GM23338 (cell line): ENCODE measurements at regions not wholly inside any gene's neighbourhood (a gene's known extent, or its start where the extent isn't known, plus 50 kb on each side); places are given as distances from the start of the nearest gene placed in this dataset.
"Not testable (repeated sequence)": the region's sequence is repeated elsewhere in the genome, so short reads cannot be mapped to it uniquely, and the experiment has no call there.

Experiments
- ATAC-seq: fragments of 200-7000 bp; cut with Tn5 transposase; 3 replicates; pipeline ENCODE4 v1.9.1; 2020
- DNase-seq: peaks from one replicate; pipeline ENCODE4 v3.0.0-alpha.2; 2015; ENCODE audit warnings: low spot score
- H2AFZ ChIP-seq: fragments of 200-600 bp; sonication (generic); 2 replicates; pipeline ENCODE4 v1.8.0; 2016; ENCODE audit warnings: antibody characterized with exemption, mild to moderate bottlenecking, moderate library complexity
- H3F3A ChIP-seq: fragments of 200-600 bp; sonication (generic); replicated peaks from 2 replicates; pipeline ENCODE4 v1.8.0; 2017; ENCODE audit warnings: antibody characterized with exemption, mixed run types, low read depth
- H3K27ac ChIP-seq: fragments of 200-600 bp; sonication (generic); 2 replicates; pipeline ENCODE4 v1.6.1; 2016; ENCODE audit warnings: low read depth
- H3K27me3 ChIP-seq: fragments of 200-600 bp; sonication (generic); 2 replicates; pipeline ENCODE4 v1.8.0; 2016; ENCODE audit warnings: mild to moderate bottlenecking, mixed run types, moderate library complexity; ENCODE audit not compliant: insufficient read depth
- H3K36me3 ChIP-seq: fragments of 200-600 bp; sonication (generic); 2 replicates; pipeline ENCODE4 v1.8.0; 2016; ENCODE audit warnings: mild to moderate bottlenecking; ENCODE audit not compliant: insufficient read depth
- H3K4me1 ChIP-seq: fragments of 200-600 bp; sonication (generic); 2 replicates; pipeline ENCODE4 v1.8.0; 2016; ENCODE audit warnings: mild to moderate bottlenecking, moderate library complexity; ENCODE audit not compliant: insufficient read depth
- H3K4me2 ChIP-seq: fragments of 200-600 bp; sonication (generic); 2 replicates; pipeline ENCODE4 v1.7.1; 2017; ENCODE audit warnings: mixed run types
- H3K4me3 ChIP-seq: fragments of 200-600 bp; sonication (generic); 2 replicates; pipeline ENCODE4 v1.6.1; 2016; ENCODE audit warnings: mixed run types
- H3K79me2 ChIP-seq: fragments of 200-600 bp; sonication (generic); replicated peaks from 2 replicates; pipeline ENCODE4 v1.8.0; 2017; ENCODE audit warnings: mild to moderate bottlenecking; ENCODE audit not compliant: insufficient read depth
- H3K9me2 ChIP-seq: fragments of 200-600 bp; sonication (generic); 2 replicates; pipeline ENCODE4 v1.8.0; 2017; ENCODE audit not compliant: insufficient read depth
- H4K20me1 ChIP-seq: fragments of 200-600 bp; sonication (generic); replicated peaks from 2 replicates; pipeline ENCODE4 v1.8.0; 2017; ENCODE audit warnings: mild to moderate bottlenecking; ENCODE audit not compliant: insufficient read depth
- H3K27ac Mint-ChIP-seq: 2 replicates; pipeline ENCODE4 v1.8.0; 2020; ENCODE audit warnings: inconsistent platforms, mild to moderate bottlenecking, moderate library complexity, mixed read lengths
- H3K27me3 Mint-ChIP-seq: 3 replicates; pipeline ENCODE4 v1.8.0; 2022; ENCODE audit warnings: low read depth, mild to moderate bottlenecking, moderate library complexity, mixed read lengths, inconsistent platforms; ENCODE audit not compliant: insufficient read depth, poor library complexity
- H3K36me3 Mint-ChIP-seq: 3 replicates; pipeline ENCODE4 v1.8.0; 2021; ENCODE audit warnings: low read depth, mild to moderate bottlenecking, inconsistent platforms, moderate library complexity, mixed read lengths
- H3K4me1 Mint-ChIP-seq: 3 replicates; pipeline ENCODE4 v1.8.0; 2020; ENCODE audit warnings: mild to moderate bottlenecking, inconsistent platforms, mixed read lengths
- H3K4me3 Mint-ChIP-seq: 3 replicates; pipeline ENCODE4 v1.8.0; 2021; ENCODE audit warnings: moderate library complexity, mild to moderate bottlenecking, inconsistent platforms, mixed read lengths
- H3K9me3 Mint-ChIP-seq: 3 replicates; pipeline ENCODE4 v1.8.0; 2020; ENCODE audit warnings: moderate library complexity, mild to moderate bottlenecking, inconsistent platforms, mixed read lengths
- ETS1 ChIP-seq: IDR thresholded peaks from 2 replicates; pipeline ENCODE4 v1.6.1; 2016; ENCODE audit warnings: antibody characterized with exemption
- EZH2phosphoT487 ChIP-seq: fragments of 200-600 bp; sonication (generic); IDR thresholded peaks from one replicate; pipeline ENCODE4 v1.8.1; 2018; ENCODE audit warnings: antibody characterized with exemption; ENCODE audit not compliant: unreplicated experiment
- REST ChIP-seq: IDR thresholded peaks from one replicate; pipeline ENCODE4 v1.6.1; 2018; ENCODE audit warnings: antibody characterized with exemption; ENCODE audit not compliant: unreplicated experiment
- STAT1 ChIP-seq: IDR thresholded peaks from one replicate; pipeline ENCODE4 v1.6.1; 2016; ENCODE audit warnings: antibody characterized with exemption; ENCODE audit not compliant: unreplicated experiment
- ZNF462 ChIP-seq: fragments of 250-450 bp; sonication (Bioruptor Pico); IDR thresholded peaks from 2 replicates; pipeline ENCODE4 v1.5.0; 2020; ENCODE audit warnings: mild to moderate bottlenecking, moderate library complexity

GRCh38 chr5:85466423-85466822 lies 1081.7 kb upstream of the EDIL3 start (continued):
- TF ChIP-seq ZNF462 (CRISPR knock-in tag) (no peak), ETS1 (no peak), STAT1 (no peak), EZH2phosphoT487 (no peak)

DNA sequence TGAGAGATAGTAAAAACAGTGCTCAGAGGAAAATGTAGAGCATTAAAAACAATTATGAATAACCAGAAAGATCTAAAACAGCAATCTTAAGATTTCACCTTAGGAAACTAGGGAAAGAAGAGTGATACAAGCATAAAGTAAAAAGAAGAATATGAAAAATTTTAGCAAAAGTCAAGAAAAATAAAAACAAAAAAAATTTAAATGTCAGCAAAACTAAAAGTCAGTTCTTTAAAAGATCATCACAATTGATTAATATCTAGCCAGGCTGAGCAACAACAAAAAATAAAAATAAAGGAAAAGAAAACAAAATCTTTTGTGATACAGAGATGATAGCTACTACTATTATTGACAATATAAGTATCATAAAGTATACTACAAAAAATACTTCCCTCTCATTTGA lies 1088.1 kb upstream of the EDIL3 start:
- H3K27me3 Mint-ChIP-seq: peaks cover 4% of the 10 kb centered on the region
- H3K36me3 Mint-ChIP-seq: peaks cover 15% of the 10 kb centered on the region
- TF ChIP-seq REST: no peak

GRCh38 chr5:85475151-85475550 lies 1090.5 kb upstream of the EDIL3 start:
- H3K36me3 ChIP-seq, H2AFZ ChIP-seq, H3K9me3 Mint-ChIP-seq, H3K27me3 ChIP-seq, ATAC-seq, H3K4me1 Mint-ChIP-seq, H3K4me3 ChIP-seq, H3K4me3 Mint-ChIP-seq, H3K27me3 Mint-ChIP-seq, H3K36me3 Mint-ChIP-seq, H3K27ac Mint-ChIP-seq, H3K27ac ChIP-seq, H3K9me2 ChIP-seq, H4K20me1 ChIP-seq, H3K4me2 ChIP-seq, H3F3A ChIP-seq, H3K79me2 ChIP-seq, H3K4me1 ChIP-seq, DNase-seq: not testable (repeated sequence)

More for the DNA sequence above, 1088.1 kb upstream of the EDIL3 start:
- Histone ChIP-seq H3K36me3 (no peaks in the 10 kb centered on the region), H3K4me1 (no peaks in the 10 kb centered on the region), H3K4me3 (no peak overlapping the region), H4K20me1 (no peaks in the 10 kb centered on the region), H3K79me2 (no peaks in the 10 kb centered on the region), H2AFZ (no peak overlapping the region), H3K9me2 (0 out of 2 replicates have a peak, but pooled peaks cover 2% of the 10 kb centered on the region), H3K4me2 (no peak overlapping the region), H3F3A (no peaks in the 10 kb centered on the region), H3K27ac (no peak overlapping the region), H3K27me3 (no peaks in the 10 kb centered on the region)
- Mint-ChIP-seq H3K4me3 (no peak overlapping the region), H3K4me1 (no peaks in the 10 kb centered on the region), H3K27ac (no peak overlapping the region), H3K9me3 (peaks cover 19% of the 10 kb centered on the region; the same call in 2 of the 3 replicates)
- DNase-seq (no peak), ATAC-seq (no peak)
